Nephron (organoid): ENCODE measurements at regions not wholly inside any gene's neighbourhood (a gene's known extent, or its start where the extent isn't known, plus 50 kb on each side); places are given as distances from the start of the nearest gene placed in this dataset.

Experiments used
- H3K27ac Mint-ChIP-seq, 3 experiments: 2 replicates each; pipeline ENCODE4 v1.8.0; 2020; ENCODE audit warnings: mixed read lengths in 3 of 3, mild to moderate bottlenecking in 2 of 3, moderate library complexity in 1 of 3
- H3K27me3 Mint-ChIP-seq: 2 replicates; pipeline ENCODE4 v1.8.0; 2021; ENCODE audit warnings: low read depth, mild to moderate bottlenecking, moderate library complexity, mixed read lengths
- H3K36me3 Mint-ChIP-seq: 2 replicates; pipeline ENCODE4 v1.8.0; 2020; ENCODE audit warnings: low read depth, mixed read lengths
- H3K4me1 Mint-ChIP-seq: 2 replicates; pipeline ENCODE4 v1.8.0; 2020; ENCODE audit warnings: mixed read lengths
- H3K4me3 Mint-ChIP-seq, 3 experiments: 2 replicates each; pipeline ENCODE4 v1.8.0; 2020; ENCODE audit warnings: mild to moderate bottlenecking in 3 of 3, mixed read lengths in 3 of 3, moderate library complexity in 2 of 3
- H3K9me3 Mint-ChIP-seq: 2 replicates; pipeline ENCODE4 v1.8.0; 2020; ENCODE audit warnings: mixed read lengths
- CTCF ChIP-seq, 3 experiments: fragments of 200-600 bp; sonication (generic); IDR thresholded peaks; one replicate each; pipeline ENCODE4 v1.5.0; 2021; ENCODE audit warnings: antibody characterized with exemption in 3 of 3; ENCODE audit not compliant: unreplicated experiment in 3 of 3

- H3K27me3 Mint-ChIP-seq, result peaks cover 3% of the 10 kb centered on the region
- no peak overlapping the region for H3K4me3 Mint-ChIP-seq
- no peak overlapping the region for H3K27ac Mint-ChIP-seq
- H3K36me3 Mint-ChIP-seq, result no peaks in the 10 kb centered on the region
- no peaks in the 10 kb centered on the region for H3K9me3 Mint-ChIP-seq
- no peaks in the 10 kb centered on the region for H3K4me1 Mint-ChIP-seq
- TF ChIP-seq CTCF (IDR thresholded peaks at IDR 0.05; ENCODE audit: unreplicated experiment in 3 of 3), result no peak
These were observed 224.1 kb downstream of the ASCL1 start for GRCh38 chr12:103181366-103182152.

GRCh38 chr12:103182299-103182698 lies 224.8 kb downstream of the ASCL1 start:
- H3K4me3 Mint-ChIP-seq, result no peak overlapping the region
- no peak for TF ChIP-seq CTCF (IDR thresholded peaks at IDR 0.05; ENCODE audit: unreplicated experiment in 3 of 3)
- no peaks in the 10 kb centered on the region for H3K9me3 Mint-ChIP-seq
- no peaks in the 10 kb centered on the region for H3K4me1 Mint-ChIP-seq
- H3K27ac Mint-ChIP-seq, result no peak overlapping the region
- peaks cover 3% of the 10 kb centered on the region for H3K27me3 Mint-ChIP-seq
- H3K36me3 Mint-ChIP-seq, result no peaks in the 10 kb centered on the region

- Mint-ChIP-seq H3K36me3 (no peaks in the 10 kb centered on the region), H3K4me3 (no peak overlapping the region), H3K4me1 (no peaks in the 10 kb centered on the region), H3K27ac (no peak overlapping the region), H3K27me3 (no peaks in the 10 kb centered on the region), H3K9me3 (peaks cover 9% of the 10 kb centered on the region)
- TF ChIP-seq CTCF (IDR thresholded peaks at IDR 0.05; ENCODE audit: unreplicated experiment in 3 of 3), result no peak
These were observed 239.0 kb downstream of the ASCL1 start for GRCh38 chr12:103196467-103196866.

- no peak overlapping the region for H3K27ac Mint-ChIP-seq
- no peak overlapping the region for H3K4me3 Mint-ChIP-seq
- no peaks in the 10 kb centered on the region for H3K27me3 Mint-ChIP-seq
- H3K36me3 Mint-ChIP-seq, result no peaks in the 10 kb centered on the region
- TF ChIP-seq CTCF (IDR thresholded peaks at IDR 0.05; ENCODE audit: unreplicated experiment in 3 of 3), result no peak
- H3K9me3 Mint-ChIP-seq, result peaks cover 9% of the 10 kb centered on the region
- no peaks in the 10 kb centered on the region for H3K4me1 Mint-ChIP-seq
These were observed 240.4 kb downstream of the ASCL1 start for GRCh38 chr12:103197725-103198388.

- no peak overlapping the region for H3K4me3 Mint-ChIP-seq
- TF ChIP-seq CTCF (IDR thresholded peaks at IDR 0.05; ENCODE audit: unreplicated experiment in 3 of 3), result no peak
- H3K27ac Mint-ChIP-seq, result no peak overlapping the region
- no peaks in the 10 kb centered on the region for H3K4me1 Mint-ChIP-seq
- H3K27me3 Mint-ChIP-seq, result no peaks in the 10 kb centered on the region
- no peaks in the 10 kb centered on the region for H3K36me3 Mint-ChIP-seq
- H3K9me3 Mint-ChIP-seq, result peaks cover 9% of the 10 kb centered on the region
These were observed 241.0 kb downstream of the ASCL1 start for GRCh38 chr12:103198499-103198898.
